ENCODE measurements at regions not wholly inside any gene's neighbourhood (a gene's known extent, or its start where the extent isn't known, plus 50 kb on each side); places are given as distances from the start of the nearest gene placed in this dataset.

GRCh38 chr4:10347281-10347795, 109.9 kb downstream of the ZNF518B start:
- no peaks in the 10 kb centered on the region for H4K20me1 ChIP-seq (ENCODE audit: insufficient read depth, low read length)
- ChIA-PET CTCF (ENCODE audit: low intra/inter-chr PET ratio, low total read pairs) (no interaction called here), POLR2A (no interaction called here)
- WGBS (ENCODE audit: low lambda C conversion rate): 26% methylated on average over 5 of the region's 5 CpGs
- no peaks in the 10 kb centered on the region for H3K79me2 ChIP-seq (ENCODE audit: insufficient read depth, low read length)
- intact Hi-C loops (cut with micrococcal nuclease; ENCODE audit: unreplicated experiment): no loop called here
- H3K27ac ChIP-seq (ENCODE audit: extremely low read length, insufficient read depth, low read length): no peak overlapping the region
- H3K9me3 ChIP-seq (ENCODE audit: low read length): no peaks in the 10 kb centered on the region
- in situ Hi-C loops (cut with HindIII; ENCODE audit: extremely low pct_ligation_motif_present, low pct_unique_long_range_greater_than_20kb): no loop called here
- H3K27me3 ChIP-seq (ENCODE audit: control insufficient read depth in 1 of 2, insufficient read depth in 2 of 2, low read length in 2 of 2): no peaks in the 10 kb centered on the region; a peak in 2 of 5 replicates
- H3K9ac ChIP-seq (ENCODE audit: insufficient read depth, low read depth, low read length): no peak overlapping the region
- no peaks in the 10 kb centered on the region for H3K4me1 ChIP-seq (ENCODE audit: insufficient read depth, low read length)
- ATAC-seq (no peak), FAIRE-seq (no peak), DNase-seq (ENCODE audit: low spot score) (no peak)
- BruUV-seq (replicated peaks): no TSS peak
- no peak overlapping the region for H3K4me2 ChIP-seq (ENCODE audit: low read depth, low read length)
- H3K4me3 ChIP-seq (replicated peaks in 1 of 3; ENCODE audit: insufficient read depth in 1 of 3, low read depth in 2 of 3, low read length in 3 of 3): no peak overlapping the region
- TF ChIP-seq AKNA (CRISPR knock-in tag; IDR thresholded peaks at IDR 0.05; ENCODE audit: borderline replicate concordance) (no peak), RBM22 (optimal IDR thresholded peaks at IDR 0.05; ENCODE audit: low read length) (no peak), ZNF670 (CRISPR knock-in tag; IDR thresholded peaks at IDR 0.05; ENCODE audit: borderline replicate concordance) (no peak), TARDBP (CRISPR knock-in tag; IDR thresholded peaks at IDR 0.05) (no peak), BHLHE40 (IDR thresholded peaks at IDR 0.05; ENCODE audit: low read length) (no peak), YY1 (IDR thresholded peaks at IDR 0.05; ENCODE audit: insufficient read depth, insufficient replicate concordance, low read depth, low read length) (no peak), HMG20A (CRISPR knock-in tag; IDR thresholded peaks at IDR 0.05; ENCODE audit: borderline replicate concordance) (no peak), KAT2B (IDR thresholded peaks at IDR 0.05; ENCODE audit: borderline replicate concordance, low read depth, low read length) (no peak), ATF1 (CRISPR knock-in tag; IDR thresholded peaks at IDR 0.05) (no peak), RFX1 (IDR thresholded peaks at IDR 0.05) (no peak), ZNF749 (CRISPR knock-in tag; IDR thresholded peaks at IDR 0.05; ENCODE audit: borderline replicate concordance) (no peak)
- no peak overlapping the region for H2AFZ ChIP-seq (ENCODE audit: low read length)
- H3K36me3 ChIP-seq (replicated peaks in 1 of 2; ENCODE audit: control insufficient read depth in 1 of 2, insufficient read depth in 2 of 2, low read length in 2 of 2): no peaks in the 10 kb centered on the region
